Endothelial cell of umbilical vein (primary cell): ENCODE measurements at regions not wholly inside any gene's neighbourhood (a gene's known extent, or its start where the extent isn't known, plus 50 kb on each side); places are given as distances from the start of the nearest gene placed in this dataset.

Experiments
- BruUV-seq: library from RNA; stranded (reverse); fragments of 400-500 nt; replicated peaks from 2 replicates; lab custom pipeline; 2021; lab: Mats Ljungman, UMichigan
- CTCF ChIA-PET: fragments of 300-600, 350-600 bp; sonication (Branson Sonifier 250); formaldehyde crosslinking; loops from one replicate; lab custom pipeline; 2021; ENCODE audit warnings: antibody characterized with exemption, inconsistent platforms; lab: Charles Lee
- POLR2A ChIA-PET: fragments of 300-600, 350-600 bp; sonication (Branson Sonifier 250); formaldehyde crosslinking; loops from one replicate; lab custom pipeline; 2021; ENCODE audit warnings: antibody characterized with exemption, inconsistent platforms; lab: Charles Lee
- DNase-seq: peaks from one replicate; pipeline ENCODE4 v3.0.0-alpha.2; 2011; ENCODE audit warnings: low read depth, low spot score
- FAIRE-seq: peaks from 2 replicates; lab custom pipeline; 2011; peaks lifted over from hg19 to GRCh38; lab: Jason Lieb, UNC
- H2AFZ ChIP-seq: 2 replicates; pipeline ENCODE4 v1.6.0; 2012; ENCODE audit warnings: low read depth, low read length, control low read depth, inconsistent platforms
- H3K27ac ChIP-seq: 2 replicates; pipeline ENCODE4 v1.5.1; 2011; ENCODE audit warnings: low read depth, mild to moderate bottlenecking, control low read depth, low read length, moderate library complexity; ENCODE audit not compliant: insufficient read depth
- H3K27me3 ChIP-seq, 2 experiments: 2 replicates each; pipeline versions ENCODE4 v1.6.0 to v1.6.1; 2011; ENCODE audit warnings: low read length in 2 of 2, mixed read lengths in 1 of 2; ENCODE audit not compliant: control insufficient read depth in 2 of 2, insufficient read depth in 2 of 2
- H3K36me3 ChIP-seq, 2 experiments: 2 replicates in 1 of 2; 3 replicates in 1 of 2; pipeline ENCODE4 v1.5.1; 2011; ENCODE audit warnings: low read length in 2 of 2, mild to moderate bottlenecking in 1 of 2, moderate library complexity in 1 of 2; ENCODE audit not compliant: control insufficient read depth in 2 of 2, insufficient read depth in 2 of 2; ENCODE audit errors: extremely low read depth in 1 of 2
- H3K4me1 ChIP-seq: 3 replicates; pipeline ENCODE4 v1.5.1; 2011; ENCODE audit warnings: mild to moderate bottlenecking, low read length; ENCODE audit not compliant: control insufficient read depth, insufficient read depth; ENCODE audit errors: extremely low read depth
- H3K4me2 ChIP-seq: 2 replicates; pipeline ENCODE4 v1.6.1; 2011; ENCODE audit warnings: low read length, control low read depth, mixed read lengths; ENCODE audit not compliant: insufficient read depth
- H3K4me3 ChIP-seq, 3 experiments: fragments of 200-600 bp in 1 of 3; sonication (generic), shearing (Covaris generic) in 1 of 3; replicated peaks in 1 of 3; 2 replicates each; pipeline ENCODE4 v1.5.1; 2011 to 2016; ENCODE audit warnings: control low read depth in 3 of 3, low read length in 3 of 3, mild to moderate bottlenecking in 2 of 3, inconsistent platforms in 1 of 3, low read depth in 1 of 3, moderate library complexity in 1 of 3; ENCODE audit not compliant: insufficient read depth in 1 of 3
- H3K79me2 ChIP-seq: 2 replicates; pipeline ENCODE4 v1.6.0; 2012; ENCODE audit warnings: low read length, inconsistent platforms; ENCODE audit not compliant: control insufficient read depth, insufficient read depth
- H3K9ac ChIP-seq: replicated peaks from 2 replicates; pipeline ENCODE3; 2011; ENCODE audit warnings: low read length, control low read depth; ENCODE audit not compliant: insufficient read depth; ENCODE audit errors: extremely low read depth
- H3K9me1 ChIP-seq: replicated peaks from 3 replicates; pipeline ENCODE4 v1.6.0; 2011; ENCODE audit warnings: mild to moderate bottlenecking, low read length; ENCODE audit not compliant: control insufficient read depth, insufficient read depth; ENCODE audit errors: extremely low read depth
- H3K9me3 ChIP-seq: replicated peaks from 2 replicates; pipeline ENCODE4 v1.5.1; 2012; ENCODE audit warnings: low read length, inconsistent platforms; ENCODE audit not compliant: control insufficient read depth, insufficient read depth
- H4K20me1 ChIP-seq: replicated peaks from 2 replicates; pipeline ENCODE3; 2011; ENCODE audit warnings: mild to moderate bottlenecking, low read length; ENCODE audit not compliant: control insufficient read depth, insufficient read depth; ENCODE audit errors: extremely low read depth
- EZH2 ChIP-seq: IDR thresholded peaks from 2 replicates; pipeline ENCODE4 v1.6.1; 2012; ENCODE audit warnings: borderline replicate concordance, low read depth, mild to moderate bottlenecking, moderate library complexity, low read length, inconsistent platforms; ENCODE audit not compliant: severe bottlenecking
- GATA2 ChIP-seq: IDR thresholded peaks from 2 replicates; pipeline ENCODE4 v1.7.0; 2011; ENCODE audit warnings: low read depth, mild to moderate bottlenecking, moderate library complexity, mixed read lengths, low read length; ENCODE audit not compliant: insufficient read length, insufficient read depth
- JUN ChIP-seq: IDR thresholded peaks from 2 replicates; pipeline ENCODE4 v1.6.1; 2011; ENCODE audit warnings: borderline replicate concordance, low read depth; ENCODE audit not compliant: insufficient read length, insufficient read depth
- MAX ChIP-seq: IDR thresholded peaks from 2 replicates; pipeline ENCODE4 v1.6.1; 2011; ENCODE audit not compliant: insufficient read depth, insufficient read length
- dilution Hi-C: fragments of 300-500 bp; cut with MboI; formaldehyde crosslinking; loops from one replicate; pipeline ENCODE4 v1.15.0; 2019; ENCODE audit warnings: low sequenced_read_pairs; ENCODE audit not compliant: extremely low pct_ligation_motif_present
- intact Hi-C: fragments of 100-400 bp; cut with micrococcal nuclease; formaldehyde crosslinking; loops from one replicate; pipeline ENCODE4 v1.10.0; 2022

- Histone ChIP-seq H3K79me2 (no peaks in the 10 kb centered on the region), H3K27me3 (no peaks in the 10 kb centered on the region), H4K20me1 (no peaks in the 10 kb centered on the region), H3K36me3 (no peaks in the 10 kb centered on the region), H3K4me2 (no peak overlapping the region), H3K4me1 (no peaks in the 10 kb centered on the region), H3K9me3 (peaks cover 6% of the 10 kb centered on the region), H3K9me1 (no peaks in the 10 kb centered on the region), H3K4me3 (no peak overlapping the region), H3K9ac (no peak overlapping the region), H2AFZ (no peak overlapping the region), H3K27ac (no peak overlapping the region)
- TF ChIP-seq EZH2: no peak
- TF ChIP-seq JUN: no peak
- dilution Hi-C loops (no loop called here), intact Hi-C loops (no loop called here)
- FAIRE-seq: no peak
- CTCF ChIA-PET: no interaction called here
- POLR2A ChIA-PET: no interaction called here
- no TSS peak for BruUV-seq
- DNase-seq: no peak
Observed at GRCh38 chr11:116104498-116105174, 600.4 kb upstream of the CADM1 start.

- intact Hi-C loops (no loop called here), dilution Hi-C loops (no loop called here)
- DNase-seq (no peak), FAIRE-seq (no peak)
- Histone ChIP-seq H3K79me2 (no peaks in the 10 kb centered on the region), H3K4me1 (no peaks in the 10 kb centered on the region), H3K9ac (no peak overlapping the region), H3K36me3 (no peaks in the 10 kb centered on the region), H3K9me1 (no peaks in the 10 kb centered on the region), H3K27ac (no peak overlapping the region), H3K9me3 (peaks cover 8% of the 10 kb centered on the region), H3K27me3 (no peaks in the 10 kb centered on the region), H4K20me1 (no peaks in the 10 kb centered on the region), H2AFZ (no peak overlapping the region), H3K4me3 (no peak overlapping the region), H3K4me2 (no peak overlapping the region)
- no TSS peak for BruUV-seq
- ChIA-PET CTCF (no interaction called here), POLR2A (no interaction called here)
- TF ChIP-seq GATA2: no peak
- TF ChIP-seq MAX: no peak
- TF ChIP-seq JUN: no peak
Observed at GRCh38 chr11:116101902-116102301, 597.7 kb upstream of the CADM1 start.
